CD14-positive monocyte (primary cell): ENCODE measurements at regions not wholly inside any gene's neighbourhood (a gene's known extent, or its start where the extent isn't known, plus 50 kb on each side); places are given as distances from the start of the nearest gene placed in this dataset.

ENCODE experiments used
- DNase-seq, 3 donors: peaks; one replicate each; pipeline ENCODE4 v3.0.0-alpha.2; 2011 to 2022
- H2AFZ ChIP-seq: 2 replicates; pipeline ENCODE4 v1.6.0; 2012; ENCODE audit warnings: mild to moderate bottlenecking, low read depth, low read length, inconsistent platforms; ENCODE audit not compliant: insufficient read depth, poor library complexity, severe bottlenecking
- H3K27ac ChIP-seq, 2 donors: 1 replicate in 1 of 2; 2 replicates in 1 of 2; pipeline ENCODE4 v1.5.1; 2012 to 2013; ENCODE audit warnings: low read length in 2 of 2, control low read depth in 1 of 2, inconsistent platforms in 1 of 2, low read depth in 1 of 2, mild to moderate bottlenecking in 1 of 2
- H3K27me3 ChIP-seq, 2 donors: one replicate each; pipeline versions ENCODE4 v1.6.0 to v1.6.1; 2011 to 2013; ENCODE audit warnings: low read length in 2 of 2; ENCODE audit not compliant: control insufficient read depth in 2 of 2, insufficient read depth in 2 of 2
- H3K36me3 ChIP-seq, 2 donors: replicated peaks in 1 of 2; 1 replicate in 1 of 2; 2 replicates in 1 of 2; pipeline versions ENCODE4 v1.5.1 to v1.6.1; 2012 to 2013; ENCODE audit warnings: low read length in 2 of 2, control low read depth in 1 of 2, inconsistent platforms in 1 of 2, mild to moderate bottlenecking in 1 of 2; ENCODE audit not compliant: insufficient read depth in 2 of 2, control insufficient read depth in 1 of 2
- H3K4me1 ChIP-seq, 2 donors: 1 replicate in 1 of 2; 2 replicates in 1 of 2; pipeline versions ENCODE4 v1.5.1 to v1.6.1; 2012 to 2013; ENCODE audit warnings: low read length in 2 of 2, control low read depth in 1 of 2, inconsistent platforms in 1 of 2, mild to moderate bottlenecking in 1 of 2, moderate library complexity in 1 of 2; ENCODE audit not compliant: insufficient read depth in 2 of 2, control insufficient read depth in 1 of 2
- H3K4me2 ChIP-seq: replicated peaks from 2 replicates; pipeline ENCODE3; 2012; ENCODE audit warnings: low read length, moderate library complexity, mild to moderate bottlenecking; ENCODE audit not compliant: poor library complexity, severe bottlenecking; ENCODE audit errors: extremely low read depth
- H3K4me3 ChIP-seq, 3 experiments: fragments of 200-600 bp in 1 of 3; sonication (generic) in 1 of 3; replicated peaks in 1 of 3; 1 replicate in 2 of 3; 2 replicates in 1 of 3; pipeline ENCODE4 v1.5.1; 2011 to 2013; ENCODE audit warnings: low read length in 3 of 3, mild to moderate bottlenecking in 3 of 3, control low read depth in 2 of 3, low read depth in 2 of 3, inconsistent platforms in 1 of 3, moderate library complexity in 1 of 3
- H3K79me2 ChIP-seq: 2 replicates; pipeline ENCODE4 v1.6.0; 2012; ENCODE audit warnings: mild to moderate bottlenecking, control low read depth, inconsistent platforms, low read length, moderate library complexity; ENCODE audit not compliant: insufficient read depth
- H3K9ac ChIP-seq: 2 replicates; pipeline ENCODE4 v1.6.0; 2017; ENCODE audit warnings: low read length, mild to moderate bottlenecking; ENCODE audit not compliant: insufficient read depth, poor library complexity, severe bottlenecking
- H3K9me3 ChIP-seq, 2 donors: replicated peaks in 1 of 2; 1 replicate in 1 of 2; 2 replicates in 1 of 2; pipeline versions ENCODE4 v1.5.1 to v1.6.1; 2012 to 2013; ENCODE audit warnings: low read length in 2 of 2, control low read depth in 1 of 2; ENCODE audit not compliant: control insufficient read depth in 1 of 2, insufficient read depth in 1 of 2
- H4K20me1 ChIP-seq: 2 replicates; pipeline ENCODE4 v1.6.0; 2012; ENCODE audit warnings: mild to moderate bottlenecking, low read length, control low read depth, moderate library complexity; ENCODE audit not compliant: insufficient read depth
- H3K27ac Mint-ChIP-seq, 7 donors: one replicate each; pipeline ENCODE4 v1.8.0; 2020; ENCODE audit warnings: mild to moderate bottlenecking in 7 of 7, mixed read lengths in 7 of 7, moderate library complexity in 6 of 7, inconsistent platforms in 2 of 7
- H3K27me3 Mint-ChIP-seq, 3 donors: one replicate each; pipeline ENCODE4 v1.8.0; 2021 to 2022; ENCODE audit warnings: low read depth in 3 of 3, mild to moderate bottlenecking in 3 of 3, mixed read lengths in 3 of 3, moderate library complexity in 3 of 3, inconsistent platforms in 1 of 3
- H3K36me3 Mint-ChIP-seq, 2 donors: one replicate each; pipeline ENCODE4 v1.8.0; 2020; ENCODE audit warnings: mixed read lengths in 2 of 2, inconsistent platforms in 1 of 2, mild to moderate bottlenecking in 1 of 2
- H3K4me1 Mint-ChIP-seq: one replicate; pipeline ENCODE4 v1.8.0; 2020; ENCODE audit warnings: mild to moderate bottlenecking, mixed read lengths
- H3K4me3 Mint-ChIP-seq, 2 donors: one replicate each; pipeline ENCODE4 v1.8.0; 2020; ENCODE audit warnings: mild to moderate bottlenecking in 2 of 2, mixed read lengths in 2 of 2, moderate library complexity in 1 of 2
- H3K9me3 Mint-ChIP-seq, 7 donors: one replicate each; pipeline ENCODE4 v1.8.0; 2020 to 2022; ENCODE audit warnings: mixed read lengths in 7 of 7, mild to moderate bottlenecking in 6 of 7, moderate library complexity in 6 of 7, inconsistent platforms in 2 of 7
- WGBS: methylation state at CpG from one replicate; pipeline ENCODE4 v1.1.5; 2013; ENCODE audit warnings: missing lambda C conversion rate; ENCODE audit not compliant: insufficient coverage; 5-methylcytosine and 5-hydroxymethylcytosine counted together
- intact Hi-C, 2 donors: fragments of 100-400 bp; cut with micrococcal nuclease; formaldehyde crosslinking; loops; one replicate each; pipeline versions ENCODE4 v1.15.0 to v1.15.1; 2023
- TF ChIP-seq, protein P1 (sequence below): fragments of 200-600 bp; IDR thresholded peaks from one replicate; pipeline ENCODE4 v1.8.0; 2022; ENCODE audit warnings: antibody characterized with exemption, mild to moderate bottlenecking

DNA sequence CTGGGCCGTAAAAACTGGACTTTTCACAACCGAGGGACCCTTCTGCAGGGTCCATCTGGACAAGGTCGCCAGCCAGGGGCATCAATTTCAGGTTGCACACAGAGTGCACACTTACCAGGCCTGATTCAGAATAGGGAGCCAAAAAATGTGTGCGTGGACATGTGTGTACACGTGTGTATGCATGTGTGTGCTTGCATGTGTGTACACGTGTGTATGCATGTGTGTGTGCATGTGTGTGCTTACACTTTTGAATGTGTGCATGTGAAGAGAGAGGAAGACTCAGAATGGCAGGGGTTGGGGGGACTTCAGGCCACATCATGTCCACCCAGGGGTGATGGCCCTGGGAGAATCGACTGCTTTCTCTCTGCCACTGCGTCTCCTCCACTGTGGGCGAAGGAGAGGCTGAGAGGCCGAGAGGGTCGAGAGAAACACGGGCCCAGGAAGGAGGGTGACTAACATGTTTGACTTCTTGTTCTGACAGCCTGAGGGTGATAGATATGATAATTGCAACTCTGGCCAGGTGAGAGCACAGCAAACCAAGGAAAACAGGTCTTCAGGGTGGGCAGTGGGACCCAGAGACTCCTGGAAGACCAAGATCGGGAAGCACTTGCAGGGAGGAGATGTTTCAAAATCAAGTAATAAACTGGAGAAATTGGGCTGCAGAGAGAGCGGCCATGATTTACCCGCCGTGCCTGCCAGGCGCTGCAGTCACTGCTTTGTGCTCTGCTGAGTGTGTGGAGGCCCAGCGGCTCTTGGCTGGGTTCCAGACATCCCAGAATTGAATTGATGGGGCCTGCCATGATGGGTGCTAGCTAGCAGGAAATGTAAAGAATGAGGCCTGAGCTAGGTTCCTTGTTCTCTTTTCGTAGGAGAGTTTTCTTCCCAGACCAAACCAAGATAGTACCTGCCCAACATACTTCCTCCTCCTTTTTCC, 310.8 kb downstream of the QKI start:
- TF ChIP-seq, protein P1, sequence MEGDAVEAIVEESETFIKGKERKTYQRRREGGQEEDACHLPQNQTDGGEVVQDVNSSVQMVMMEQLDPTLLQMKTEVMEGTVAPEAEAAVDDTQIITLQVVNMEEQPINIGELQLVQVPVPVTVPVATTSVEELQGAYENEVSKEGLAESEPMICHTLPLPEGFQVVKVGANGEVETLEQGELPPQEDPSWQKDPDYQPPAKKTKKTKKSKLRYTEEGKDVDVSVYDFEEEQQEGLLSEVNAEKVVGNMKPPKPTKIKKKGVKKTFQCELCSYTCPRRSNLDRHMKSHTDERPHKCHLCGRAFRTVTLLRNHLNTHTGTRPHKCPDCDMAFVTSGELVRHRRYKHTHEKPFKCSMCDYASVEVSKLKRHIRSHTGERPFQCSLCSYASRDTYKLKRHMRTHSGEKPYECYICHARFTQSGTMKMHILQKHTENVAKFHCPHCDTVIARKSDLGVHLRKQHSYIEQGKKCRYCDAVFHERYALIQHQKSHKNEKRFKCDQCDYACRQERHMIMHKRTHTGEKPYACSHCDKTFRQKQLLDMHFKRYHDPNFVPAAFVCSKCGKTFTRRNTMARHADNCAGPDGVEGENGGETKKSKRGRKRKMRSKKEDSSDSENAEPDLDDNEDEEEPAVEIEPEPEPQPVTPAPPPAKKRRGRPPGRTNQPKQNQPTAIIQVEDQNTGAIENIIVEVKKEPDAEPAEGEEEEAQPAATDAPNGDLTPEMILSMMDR = no peak
- no peaks in the 10 kb centered on the region for H3K79me2 ChIP-seq
- DNase-seq = no peak

DNA sequence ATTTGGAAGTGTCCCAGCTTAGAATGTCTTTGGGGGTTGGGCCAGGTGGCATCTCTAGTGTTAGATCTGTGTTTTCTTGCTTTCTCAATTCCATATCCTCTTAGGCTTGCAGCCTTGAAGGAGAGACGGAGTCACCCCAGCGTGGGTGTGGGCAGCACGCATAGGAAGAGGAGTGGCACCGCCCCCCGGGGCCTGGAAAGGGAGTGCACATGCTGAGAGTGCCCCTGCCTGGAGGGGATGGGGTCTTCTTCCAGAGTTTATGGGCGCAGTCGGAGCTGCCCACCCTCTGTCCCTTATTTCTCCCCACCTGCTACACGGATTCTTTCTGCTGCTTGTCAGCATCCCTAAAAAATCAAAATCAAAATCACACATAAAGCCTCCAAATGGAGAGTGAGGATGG, 309.7 kb downstream of the QKI start:
- H3K4me3 ChIP-seq = no peak overlapping the region
- no peaks in the 10 kb centered on the region for H3K36me3 ChIP-seq
- Mint-ChIP-seq H3K27me3 (peaks cover 3 to 6% (median 3%) of the 10 kb centered on the region in 3 donors), H3K36me3 (no peaks in the 10 kb centered on the region), H3K4me1 (peaks cover 8% of the 10 kb centered on the region), H3K27ac (peak overlapping the region in 1 of 7 donors; percentile 15), H3K9me3 (no peaks in the 10 kb centered on the region), H3K4me3 (no peak overlapping the region)
- TF ChIP-seq, protein P1 = no peak
- H3K9me3 ChIP-seq = no peaks in the 10 kb centered on the region
- WGBS = 93% methylated on average over 3 of the region's 8 CpGs
- no peaks in the 10 kb centered on the region for H3K4me1 ChIP-seq
- H4K20me1 ChIP-seq = no peaks in the 10 kb centered on the region
- H3K9ac ChIP-seq = no peak overlapping the region
- H2AFZ ChIP-seq = no peak overlapping the region
- no peaks in the 10 kb centered on the region for H3K27me3 ChIP-seq
- DNase-seq = no peak
- H3K4me2 ChIP-seq = no peak overlapping the region
- intact Hi-C loops = no loop called here
- H3K27ac ChIP-seq = no peak overlapping the region
- H3K79me2 ChIP-seq = no peaks in the 10 kb centered on the region

More for the DNA sequence above, 310.8 kb downstream of the QKI start:
- no peaks in the 10 kb centered on the region for H4K20me1 ChIP-seq
- Mint-ChIP-seq H3K9me3 (no peaks in the 10 kb centered on the region), H3K4me3 (no peak overlapping the region), H3K4me1 (peaks cover 8% of the 10 kb centered on the region), H3K27me3 (peaks cover 3 to 6% (median 3%) of the 10 kb centered on the region in 3 donors), H3K36me3 (no peaks in the 10 kb centered on the region), H3K27ac (peak overlapping the region in 1 of 7 donors; percentile 57)
- no peaks in the 10 kb centered on the region for H3K27me3 ChIP-seq
- no peak overlapping the region for H2AFZ ChIP-seq
- intact Hi-C loops = no loop called here
- no peaks in the 10 kb centered on the region for H3K9me3 ChIP-seq
- no peak overlapping the region for H3K9ac ChIP-seq
- no peaks in the 10 kb centered on the region for H3K4me1 ChIP-seq
- no peak overlapping the region for H3K4me2 ChIP-seq
- no peak overlapping the region for H3K4me3 ChIP-seq
- no peaks in the 10 kb centered on the region for H3K36me3 ChIP-seq
- WGBS = 88% methylated on average over 15 of the region's 19 CpGs
- no peak overlapping the region for H3K27ac ChIP-seq
